ENCODE measurements at regions not wholly inside any gene's neighbourhood (a gene's known extent, or its start where the extent isn't known, plus 50 kb on each side); places are given as distances from the start of the nearest gene placed in this dataset.

DNA sequence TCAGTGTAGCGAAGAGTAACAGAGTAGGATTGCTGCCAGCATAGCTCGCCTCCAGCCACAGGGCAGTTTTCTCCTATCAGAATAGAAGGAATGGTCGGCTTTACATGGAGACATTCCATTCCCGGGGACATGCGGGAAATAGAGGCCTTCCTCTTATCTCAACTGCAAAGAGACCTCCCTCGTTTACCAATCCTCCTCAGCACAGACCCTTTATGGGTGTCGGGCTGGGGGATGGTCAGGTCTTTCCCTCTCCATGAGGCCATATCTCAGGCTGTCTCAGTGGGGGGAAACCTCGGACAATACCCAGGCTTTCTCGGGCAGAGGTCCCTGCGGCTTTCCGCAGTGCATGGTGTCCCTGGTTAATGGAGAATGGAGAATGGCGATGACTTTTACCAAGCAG, 285.0 kb downstream of the ASMT start:
- no peak for TF ChIP-seq CTCF (conservative IDR thresholded peaks at IDR 0.05; ENCODE audit: low read length)
- TF ChIP-seq EZH2phosphoT487 (IDR thresholded peaks at IDR 0.05; ENCODE audit: borderline replicate concordance): no peak

Measured in Loucy (cell line).